ENCODE measurements at regions not wholly inside any gene's neighbourhood (a gene's known extent, or its start where the extent isn't known, plus 50 kb on each side); places are given as distances from the start of the nearest gene placed in this dataset.

DNA sequence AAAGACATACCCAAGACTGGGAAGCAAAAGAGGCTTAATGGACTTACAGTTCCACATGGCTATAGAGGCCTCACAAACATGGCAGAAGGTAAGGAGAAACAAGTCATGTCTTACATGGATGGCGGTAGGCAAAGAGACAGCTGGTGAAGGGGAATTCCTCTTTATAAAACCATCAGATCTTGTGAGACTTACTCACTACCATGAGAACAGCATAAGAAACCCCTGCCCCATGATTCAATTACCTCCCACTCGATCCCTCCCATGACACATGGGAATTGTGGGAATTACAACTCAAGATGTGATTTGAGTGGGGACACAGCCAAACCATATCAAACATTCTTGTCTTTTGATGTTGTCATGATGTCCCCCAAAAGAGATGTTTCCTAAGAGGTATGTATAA is 103.3 kb downstream of the DUSP10 start:
- Histone ChIP-seq H3K4me2 (no peak overlapping the region), H3K9me3 (no peaks in the 10 kb centered on the region), H3K27me3 (ENCODE audit: insufficient read depth) (no peaks in the 10 kb centered on the region), H4K20me1 (ENCODE audit: insufficient read depth) (no peaks in the 10 kb centered on the region), H3K4me3 (ENCODE audit: low read depth in 2 of 2, low read length in 1 of 2) (no peak overlapping the region), H3K4me1 (ENCODE audit: control insufficient read depth in 1 of 2, insufficient read depth in 2 of 2, low read depth in 1 of 2, low read length in 1 of 2) (peaks cover 0 to 4% of the 10 kb centered on the region in 2 experiments; a peak in 1 of 4 replicates), H3K9me2 (no peaks in the 10 kb centered on the region), H3F3A (replicated peaks; ENCODE audit: insufficient read depth) (no peaks in the 10 kb centered on the region), H3K27ac (ENCODE audit: low read depth in 2 of 2, low read length in 1 of 2) (no peak overlapping the region), H3K79me2 (ENCODE audit: insufficient read depth) (no peaks in the 10 kb centered on the region), H3K36me3 (replicated peaks in 1 of 2; ENCODE audit: control insufficient read depth in 1 of 2, insufficient read depth in 2 of 2, low read length in 1 of 2) (no peaks in the 10 kb centered on the region), H3K9ac (no peak overlapping the region), H2AFZ (ENCODE audit: low read depth) (no peak overlapping the region)
- CTCF ChIA-PET: no interaction called here
- TF ChIP-seq YY1 (IDR thresholded peaks at IDR 0.05; ENCODE audit: low read depth) (no peak), POLR2AphosphoS5 (IDR thresholded peaks at IDR 0.05; ENCODE audit: low read depth, low read length) (no peak), FOSL2 (IDR thresholded peaks at IDR 0.05; ENCODE audit: borderline replicate concordance, low read depth) (no peak), FOXJ3 (CRISPR knock-in tag; IDR thresholded peaks at IDR 0.05) (no peak), JUND (IDR thresholded peaks at IDR 0.05) (no peak), FOXM1 (IDR thresholded peaks at IDR 0.05; ENCODE audit: low read depth) (no peak), NRF1 (IDR thresholded peaks at IDR 0.05; ENCODE audit: low read depth, low read length) (no peak), RAD21 (IDR thresholded peaks at IDR 0.05; ENCODE audit: low read length) (no peak), GATA2 (CRISPR knock-in tag; IDR thresholded peaks at IDR 0.05) (no peak), SMC3 (IDR thresholded peaks at IDR 0.05; ENCODE audit: low read depth, low read length) (no peak)
- TF ChIP-seq, protein P1, sequence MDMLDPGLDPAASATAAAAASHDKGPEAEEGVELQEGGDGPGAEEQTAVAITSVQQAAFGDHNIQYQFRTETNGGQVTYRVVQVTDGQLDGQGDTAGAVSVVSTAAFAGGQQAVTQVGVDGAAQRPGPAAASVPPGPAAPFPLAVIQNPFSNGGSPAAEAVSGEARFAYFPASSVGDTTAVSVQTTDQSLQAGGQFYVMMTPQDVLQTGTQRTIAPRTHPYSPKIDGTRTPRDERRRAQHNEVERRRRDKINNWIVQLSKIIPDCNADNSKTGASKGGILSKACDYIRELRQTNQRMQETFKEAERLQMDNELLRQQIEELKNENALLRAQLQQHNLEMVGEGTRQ (IDR thresholded peaks at IDR 0.05; ENCODE audit: borderline replicate concordance, low read depth, low read length): no peak
- TF ChIP-seq, protein P2, sequence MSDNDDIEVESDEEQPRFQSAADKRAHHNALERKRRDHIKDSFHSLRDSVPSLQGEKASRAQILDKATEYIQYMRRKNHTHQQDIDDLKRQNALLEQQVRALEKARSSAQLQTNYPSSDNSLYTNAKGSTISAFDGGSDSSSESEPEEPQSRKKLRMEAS (IDR thresholded peaks at IDR 0.05; ENCODE audit: low read depth): no peak
- TF ChIP-seq, protein P3, sequence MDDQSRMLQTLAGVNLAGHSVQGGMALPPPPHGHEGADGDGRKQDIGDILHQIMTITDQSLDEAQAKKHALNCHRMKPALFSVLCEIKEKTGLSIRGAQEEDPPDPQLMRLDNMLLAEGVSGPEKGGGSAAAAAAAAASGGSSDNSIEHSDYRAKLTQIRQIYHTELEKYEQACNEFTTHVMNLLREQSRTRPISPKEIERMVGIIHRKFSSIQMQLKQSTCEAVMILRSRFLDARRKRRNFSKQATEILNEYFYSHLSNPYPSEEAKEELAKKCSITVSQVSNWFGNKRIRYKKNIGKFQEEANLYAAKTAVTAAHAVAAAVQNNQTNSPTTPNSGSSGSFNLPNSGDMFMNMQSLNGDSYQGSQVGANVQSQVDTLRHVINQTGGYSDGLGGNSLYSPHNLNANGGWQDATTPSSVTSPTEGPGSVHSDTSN (IDR thresholded peaks at IDR 0.05): no peak
- TF ChIP-seq, protein P4, sequence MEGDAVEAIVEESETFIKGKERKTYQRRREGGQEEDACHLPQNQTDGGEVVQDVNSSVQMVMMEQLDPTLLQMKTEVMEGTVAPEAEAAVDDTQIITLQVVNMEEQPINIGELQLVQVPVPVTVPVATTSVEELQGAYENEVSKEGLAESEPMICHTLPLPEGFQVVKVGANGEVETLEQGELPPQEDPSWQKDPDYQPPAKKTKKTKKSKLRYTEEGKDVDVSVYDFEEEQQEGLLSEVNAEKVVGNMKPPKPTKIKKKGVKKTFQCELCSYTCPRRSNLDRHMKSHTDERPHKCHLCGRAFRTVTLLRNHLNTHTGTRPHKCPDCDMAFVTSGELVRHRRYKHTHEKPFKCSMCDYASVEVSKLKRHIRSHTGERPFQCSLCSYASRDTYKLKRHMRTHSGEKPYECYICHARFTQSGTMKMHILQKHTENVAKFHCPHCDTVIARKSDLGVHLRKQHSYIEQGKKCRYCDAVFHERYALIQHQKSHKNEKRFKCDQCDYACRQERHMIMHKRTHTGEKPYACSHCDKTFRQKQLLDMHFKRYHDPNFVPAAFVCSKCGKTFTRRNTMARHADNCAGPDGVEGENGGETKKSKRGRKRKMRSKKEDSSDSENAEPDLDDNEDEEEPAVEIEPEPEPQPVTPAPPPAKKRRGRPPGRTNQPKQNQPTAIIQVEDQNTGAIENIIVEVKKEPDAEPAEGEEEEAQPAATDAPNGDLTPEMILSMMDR (IDR thresholded peaks at IDR 0.05): no peak
- TF ChIP-seq, protein P5, sequence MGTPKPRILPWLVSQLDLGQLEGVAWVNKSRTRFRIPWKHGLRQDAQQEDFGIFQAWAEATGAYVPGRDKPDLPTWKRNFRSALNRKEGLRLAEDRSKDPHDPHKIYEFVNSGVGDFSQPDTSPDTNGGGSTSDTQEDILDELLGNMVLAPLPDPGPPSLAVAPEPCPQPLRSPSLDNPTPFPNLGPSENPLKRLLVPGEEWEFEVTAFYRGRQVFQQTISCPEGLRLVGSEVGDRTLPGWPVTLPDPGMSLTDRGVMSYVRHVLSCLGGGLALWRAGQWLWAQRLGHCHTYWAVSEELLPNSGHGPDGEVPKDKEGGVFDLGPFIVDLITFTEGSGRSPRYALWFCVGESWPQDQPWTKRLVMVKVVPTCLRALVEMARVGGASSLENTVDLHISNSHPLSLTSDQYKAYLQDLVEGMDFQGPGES (IDR thresholded peaks at IDR 0.05; ENCODE audit: low read depth, low read length): no peak
- no peak for DNase-seq
- POLR2A ChIA-PET: no interaction called here
- 64% methylated on average over 2 of the region's 2 CpGs for WGBS (ENCODE audit: low lambda C conversion rate)
